ENCODE measurements at regions not wholly inside any gene's neighbourhood (a gene's known extent, or its start where the extent isn't known, plus 50 kb on each side); places are given as distances from the start of the nearest gene placed in this dataset.
"Not testable (repeated sequence)": the region's sequence is repeated elsewhere in the genome, so short reads cannot be mapped to it uniquely, and the experiment has no call there.

DNA sequence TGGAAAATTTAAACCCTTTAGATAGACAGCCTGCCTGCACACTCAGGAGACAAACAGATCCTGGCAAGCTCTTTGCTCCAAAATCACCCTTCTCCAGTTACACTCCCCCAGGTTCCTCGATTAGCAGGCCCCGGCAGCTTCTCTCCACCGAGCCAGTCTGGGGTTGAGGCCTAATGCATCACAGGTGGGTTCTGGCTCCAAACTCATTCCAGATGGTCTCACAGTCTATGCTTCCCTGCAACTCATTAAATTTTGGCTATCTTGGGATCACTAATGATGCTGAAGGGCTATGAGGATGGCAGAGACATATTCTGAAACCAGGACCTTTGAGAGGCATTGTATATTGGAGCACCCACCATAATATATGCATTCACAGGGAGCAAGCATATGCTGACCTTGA, 559.8 kb upstream of the USP24 start:
- DNase-seq (ENCODE audit: low read depth): peak; percentile 51
- Histone ChIP-seq H3K36me3 (ENCODE audit: control insufficient read depth, insufficient read depth, low read length, severe bottlenecking) (no peaks in the 10 kb centered on the region), H3K4me3 (ENCODE audit: low read length) (no peak overlapping the region), H3K27me3 (replicated peaks; ENCODE audit: control insufficient read depth, insufficient read depth, low read length) (no peaks in the 10 kb centered on the region), H3K4me1 (ENCODE audit: control insufficient read depth, insufficient read depth, low read length) (no peaks in the 10 kb centered on the region), H3K9ac (ENCODE audit: low read length) (no peak overlapping the region), H3K9me3 (ENCODE audit: control insufficient read depth, low read length) (peaks cover 17% of the 10 kb centered on the region)

GRCh38 chr1:55774446-55774845, 559.3 kb upstream of the USP24 start:
- Histone ChIP-seq H3K4me1 (ENCODE audit: control insufficient read depth, insufficient read depth, low read length) (no peaks in the 10 kb centered on the region), H3K4me3 (ENCODE audit: low read length) (no peak overlapping the region), H3K36me3 (ENCODE audit: control insufficient read depth, insufficient read depth, low read length, severe bottlenecking) (no peaks in the 10 kb centered on the region), H3K27me3 (replicated peaks; ENCODE audit: control insufficient read depth, insufficient read depth, low read length) (no peaks in the 10 kb centered on the region), H3K9ac (ENCODE audit: low read length) (no peak overlapping the region), H3K9me3 (ENCODE audit: control insufficient read depth, low read length) (peaks cover 17% of the 10 kb centered on the region)
- no peak for DNase-seq (ENCODE audit: low read depth)

GRCh38 chr1:55773211-55773940, 558.2 kb upstream of the USP24 start:
- H3K9ac ChIP-seq (ENCODE audit: low read length): no peak overlapping the region
- no peaks in the 10 kb centered on the region for H3K27me3 ChIP-seq (replicated peaks; ENCODE audit: control insufficient read depth, insufficient read depth, low read length)
- H3K36me3 ChIP-seq (ENCODE audit: control insufficient read depth, insufficient read depth, low read length, severe bottlenecking): no peaks in the 10 kb centered on the region
- peaks cover 17% of the 10 kb centered on the region for H3K9me3 ChIP-seq (ENCODE audit: control insufficient read depth, low read length)
- no peaks in the 10 kb centered on the region for H3K4me1 ChIP-seq (ENCODE audit: control insufficient read depth, insufficient read depth, low read length)
- peak; percentile 31 for DNase-seq (ENCODE audit: low read depth)
- no peak overlapping the region for H3K4me3 ChIP-seq (ENCODE audit: low read length)

DNA sequence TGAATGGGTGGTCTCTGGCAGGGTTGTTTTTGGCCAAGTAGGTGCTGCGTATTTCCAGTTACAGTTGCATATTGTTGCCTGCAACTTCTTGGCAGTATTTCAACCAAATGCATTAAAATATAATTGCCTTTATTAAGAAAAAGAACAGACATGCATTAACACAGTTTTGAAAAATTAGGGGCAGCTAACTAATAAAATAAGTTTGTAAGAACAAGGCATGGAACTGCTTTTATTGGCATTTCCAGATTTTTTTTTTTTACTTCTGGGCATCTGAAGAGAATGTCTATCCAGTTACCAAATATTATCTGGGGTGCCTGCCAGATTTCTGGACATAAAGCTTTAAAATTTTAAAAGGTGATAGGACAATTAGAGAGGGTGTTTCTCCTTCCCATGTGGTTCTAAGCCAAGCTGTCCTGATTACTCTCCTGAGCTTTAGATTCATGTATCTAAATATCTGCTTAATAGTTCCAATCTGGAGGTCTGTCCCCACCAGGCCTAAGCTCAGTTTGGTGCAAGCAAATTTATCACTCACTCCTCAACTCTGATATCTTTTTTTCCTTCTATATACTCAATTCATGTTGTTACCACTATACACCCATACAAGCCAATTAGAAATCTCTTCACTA, 553.3 kb upstream of the USP24 start:
- Histone ChIP-seq H3K27me3 (replicated peaks; ENCODE audit: control insufficient read depth, insufficient read depth, low read length) (no peaks in the 10 kb centered on the region), H3K9me3 (ENCODE audit: control insufficient read depth, low read length) (peaks cover 10% of the 10 kb centered on the region), H3K4me1 (ENCODE audit: control insufficient read depth, insufficient read depth, low read length) (peaks cover 4% of the 10 kb centered on the region), H3K4me3 (ENCODE audit: low read length) (no peak overlapping the region), H3K36me3 (ENCODE audit: control insufficient read depth, insufficient read depth, low read length, severe bottlenecking) (no peaks in the 10 kb centered on the region), H3K9ac (ENCODE audit: low read length) (no peak overlapping the region)
- DNase-seq (ENCODE audit: low read depth): no peak

DNA sequence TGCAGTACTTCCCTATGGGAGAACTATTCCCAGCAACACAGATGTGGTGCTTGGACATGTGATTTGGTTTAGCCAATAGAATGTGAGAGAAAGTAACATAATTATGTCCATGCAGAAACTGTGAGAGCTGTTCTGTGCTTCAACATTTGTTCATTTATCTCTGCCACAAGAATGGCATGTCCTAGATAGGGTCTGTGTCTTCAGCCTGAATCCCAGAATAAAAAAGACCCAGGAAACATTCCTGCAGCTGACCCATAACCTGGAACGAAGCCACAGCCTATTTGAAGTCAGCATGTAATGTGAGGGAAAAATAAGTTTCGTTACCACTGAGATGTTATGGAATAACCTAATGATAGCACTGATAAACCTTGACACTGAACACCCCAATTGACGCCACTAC, 552.0 kb upstream of the USP24 start:
- no peaks in the 10 kb centered on the region for H3K36me3 ChIP-seq (ENCODE audit: control insufficient read depth, insufficient read depth, low read length, severe bottlenecking)
- H3K9me3 ChIP-seq (ENCODE audit: control insufficient read depth, low read length): peaks cover 11% of the 10 kb centered on the region
- H3K4me1 ChIP-seq (ENCODE audit: control insufficient read depth, insufficient read depth, low read length): peaks cover 4% of the 10 kb centered on the region
- no peak overlapping the region for H3K4me3 ChIP-seq (ENCODE audit: low read length)
- H3K27me3 ChIP-seq (replicated peaks; ENCODE audit: control insufficient read depth, insufficient read depth, low read length): no peaks in the 10 kb centered on the region
- DNase-seq (ENCODE audit: low read depth): no peak
- no peak overlapping the region for H3K9ac ChIP-seq (ENCODE audit: low read length)

- H3K4me1 ChIP-seq (ENCODE audit: control insufficient read depth, insufficient read depth, low read length); H3K27me3 ChIP-seq (replicated peaks; ENCODE audit: control insufficient read depth, insufficient read depth, low read length); H3K9ac ChIP-seq (ENCODE audit: low read length); H3K36me3 ChIP-seq (ENCODE audit: control insufficient read depth, insufficient read depth, low read length, severe bottlenecking); H3K9me3 ChIP-seq (ENCODE audit: control insufficient read depth, low read length); H3K4me3 ChIP-seq (ENCODE audit: low read length); DNase-seq (ENCODE audit: low read depth): not testable (repeated sequence)
Observed at GRCh38 chr1:55765505-55765904, 550.3 kb upstream of the USP24 start.

DNA sequence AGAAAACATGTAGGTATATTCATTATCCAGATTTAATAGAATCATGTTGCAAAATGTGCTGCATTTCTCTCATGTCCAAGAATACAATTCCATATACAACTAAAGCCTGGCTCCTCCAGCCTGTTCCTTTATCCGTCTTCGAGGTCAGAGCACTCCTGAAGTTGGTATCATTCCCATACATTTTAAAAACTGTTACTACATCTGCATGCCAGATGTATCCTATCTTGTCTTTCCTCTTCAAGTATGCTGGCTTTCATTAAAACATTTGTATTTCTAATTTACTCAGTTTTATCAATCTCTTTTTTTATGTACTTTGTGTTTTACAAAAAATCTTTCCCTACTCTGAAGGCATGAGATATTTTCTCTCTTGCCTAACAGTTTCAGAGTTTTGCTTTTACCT, 536.6 kb upstream of the USP24 start:
- Histone ChIP-seq H3K4me1 (ENCODE audit: control insufficient read depth, insufficient read depth, low read length) (no peaks in the 10 kb centered on the region), H3K4me3 (ENCODE audit: low read length) (no peak overlapping the region), H3K27me3 (replicated peaks; ENCODE audit: control insufficient read depth, insufficient read depth, low read length) (no peaks in the 10 kb centered on the region), H3K9me3 (ENCODE audit: control insufficient read depth, low read length) (peaks cover 10% of the 10 kb centered on the region), H3K9ac (ENCODE audit: low read length) (no peak overlapping the region), H3K36me3 (ENCODE audit: control insufficient read depth, insufficient read depth, low read length, severe bottlenecking) (no peaks in the 10 kb centered on the region)
- no peak for DNase-seq (ENCODE audit: low read depth)

GRCh38 chr1:55750628-55750995, 535.4 kb upstream of the USP24 start:
- DNase-seq (ENCODE audit: low read depth): no peak
- no peaks in the 10 kb centered on the region for H3K36me3 ChIP-seq (ENCODE audit: control insufficient read depth, insufficient read depth, low read length, severe bottlenecking)

GRCh38 chr1:55749975-55750627, 534.9 kb upstream of the USP24 start:
- no peak for DNase-seq (ENCODE audit: low read depth)
- Histone ChIP-seq H3K4me1 (ENCODE audit: control insufficient read depth, insufficient read depth, low read length) (no peaks in the 10 kb centered on the region), H3K9me3 (ENCODE audit: control insufficient read depth, low read length) (peaks cover 8% of the 10 kb centered on the region), H3K4me3 (ENCODE audit: low read length) (no peak overlapping the region), H3K27me3 (replicated peaks; ENCODE audit: control insufficient read depth, insufficient read depth, low read length) (no peaks in the 10 kb centered on the region), H3K36me3 (ENCODE audit: control insufficient read depth, insufficient read depth, low read length, severe bottlenecking) (no peaks in the 10 kb centered on the region), H3K9ac (ENCODE audit: low read length) (no peak overlapping the region)

More at GRCh38 chr1:55750628-55750995, 535.4 kb upstream of the USP24 start:
- Histone ChIP-seq H3K4me1 (ENCODE audit: control insufficient read depth, insufficient read depth, low read length) (no peaks in the 10 kb centered on the region), H3K9me3 (ENCODE audit: control insufficient read depth, low read length) (peaks cover 9% of the 10 kb centered on the region), H3K27me3 (replicated peaks; ENCODE audit: control insufficient read depth, insufficient read depth, low read length) (no peaks in the 10 kb centered on the region), H3K9ac (ENCODE audit: low read length) (no peak overlapping the region), H3K4me3 (ENCODE audit: low read length) (no peak overlapping the region)

GRCh38 chr1:55747408-55747841, 532.3 kb upstream of the USP24 start:
- no peaks in the 10 kb centered on the region for H3K27me3 ChIP-seq (replicated peaks; ENCODE audit: control insufficient read depth, insufficient read depth, low read length)
- H3K4me1 ChIP-seq (ENCODE audit: control insufficient read depth, insufficient read depth, low read length): peaks cover under 1% of the 10 kb centered on the region
- H3K9me3 ChIP-seq (ENCODE audit: control insufficient read depth, low read length): peaks cover 8% of the 10 kb centered on the region
- no peak overlapping the region for H3K4me3 ChIP-seq (ENCODE audit: low read length)
- no peak for DNase-seq (ENCODE audit: low read depth)
- no peaks in the 10 kb centered on the region for H3K36me3 ChIP-seq (ENCODE audit: control insufficient read depth, insufficient read depth, low read length, severe bottlenecking)
- no peak overlapping the region for H3K9ac ChIP-seq (ENCODE audit: low read length)

DNA sequence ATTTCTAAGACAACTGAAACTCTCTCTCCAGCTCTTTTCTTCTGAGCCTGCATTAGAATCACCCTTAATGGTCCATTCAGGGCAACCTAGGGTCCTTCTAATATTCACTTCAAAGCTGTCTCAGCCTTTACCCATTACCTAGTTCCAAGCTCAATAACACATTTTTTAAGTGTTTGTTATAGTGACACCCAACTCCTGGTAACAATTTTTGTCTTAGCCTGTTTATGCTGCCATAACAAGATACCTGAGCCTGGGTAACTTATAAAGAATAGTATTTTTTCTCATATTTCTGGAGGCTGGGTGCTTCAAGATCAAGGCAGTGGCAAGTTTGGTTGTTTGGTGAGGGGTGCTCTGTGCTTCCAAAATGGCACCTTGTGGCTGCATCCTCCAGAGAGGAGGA, 531.5 kb upstream of the USP24 start:
- H3K4me1 ChIP-seq (ENCODE audit: control insufficient read depth, insufficient read depth, low read length): peaks cover 8% of the 10 kb centered on the region

More for the DNA sequence above, 531.5 kb upstream of the USP24 start:
- Histone ChIP-seq H3K36me3 (ENCODE audit: control insufficient read depth, insufficient read depth, low read length, severe bottlenecking) (no peaks in the 10 kb centered on the region), H3K9me3 (ENCODE audit: control insufficient read depth, low read length) (peaks cover 8% of the 10 kb centered on the region), H3K27me3 (replicated peaks; ENCODE audit: control insufficient read depth, insufficient read depth, low read length) (no peaks in the 10 kb centered on the region), H3K9ac (ENCODE audit: low read length) (no peak overlapping the region), H3K4me3 (ENCODE audit: low read length) (peak overlapping the region; percentile 3)
- no peak for DNase-seq (ENCODE audit: low read depth)
